Stomach (tissue), 4 donors: ENCODE measurements at regions not wholly inside any gene's neighbourhood (a gene's known extent, or its start where the extent isn't known, plus 50 kb on each side); places are given as distances from the start of the nearest gene placed in this dataset.

Source experiments
- CTCF ChIP-seq, 7 experiments: fragments of 450-650 bp in 4 of 7; fragments of 200-600 bp in 3 of 7; sonication (generic) in 3 of 7; IDR thresholded peaks; one replicate each; pipeline ENCODE4 v1.5.1; 2016 to 2019; ENCODE audit warnings: antibody characterized with exemption in 7 of 7, control low read depth in 2 of 7, mild to moderate bottlenecking in 1 of 7
- EP300 ChIP-seq: sonication (generic); formaldehyde crosslinking; IDR thresholded peaks from one replicate; pipeline ENCODE4 v1.6.1; 2017; ENCODE audit warnings: antibody characterized with exemption
- POLR2A ChIP-seq, 4 donors: fragments of 450-650 bp; IDR thresholded peaks; one replicate each; pipeline ENCODE4 v1.6.1; 2016; ENCODE audit warnings: antibody characterized with exemption in 4 of 4, control low read depth in 2 of 4, mild to moderate bottlenecking in 1 of 4, moderate library complexity in 1 of 4
- POLR2AphosphoS5 ChIP-seq, 3 donors: sonication (generic); formaldehyde crosslinking; IDR thresholded peaks; one replicate each; pipeline ENCODE4 v1.6.1; 2016; ENCODE audit warnings: antibody characterized with exemption in 3 of 3

GRCh38 chr16:22630242-22630641 is 119.6 kb downstream of the NPIPB5 start:
- no peak for TF ChIP-seq CTCF (IDR thresholded peaks at IDR 0.05)
- no peak for TF ChIP-seq POLR2A (IDR thresholded peaks at IDR 0.05)
- no peak for TF ChIP-seq POLR2AphosphoS5 (IDR thresholded peaks at IDR 0.05)
- no peak for TF ChIP-seq EP300
